Caco-2 (cell line): ENCODE measurements at regions not wholly inside any gene's neighbourhood (a gene's known extent, or its start where the extent isn't known, plus 50 kb on each side); places are given as distances from the start of the nearest gene placed in this dataset.

Experiments used
- BruUV-seq: library from RNA; stranded (reverse); fragments of 400-500 nt; replicated peaks from 2 replicates; lab custom pipeline; 2021; lab: Mats Ljungman, UMichigan
- CTCF ChIA-PET: fragments of 300-600 bp; sonication (Branson Sonifier 250); formaldehyde crosslinking; loops from one replicate; lab custom pipeline; 2022; ENCODE audit warnings: antibody characterized with exemption; lab: Charles Lee
- POLR2A ChIA-PET: fragments of 300-600 bp; sonication (Branson Sonifier 250); formaldehyde crosslinking; loops from one replicate; lab custom pipeline; 2022; ENCODE audit warnings: antibody characterized with exemption; lab: Charles Lee
- DNase-seq, 2 experiments: peaks; one replicate each; pipeline versions ENCODE4 v3.0.0 to v3.0.0-alpha.2; 2020 to 2022
- H3K27me3 ChIP-seq: replicated peaks from 2 replicates; pipeline ENCODE4 v1.6.0; 2011; ENCODE audit warnings: low read length; ENCODE audit not compliant: control insufficient read depth, insufficient read depth
- H3K36me3 ChIP-seq: 2 replicates; pipeline ENCODE4 v1.5.1; 2011; ENCODE audit warnings: low read length; ENCODE audit not compliant: control insufficient read depth, insufficient read depth
- H3K4me1 ChIP-seq: fragments of 250-450 bp; sonication (Bioruptor Pico); 2 replicates; pipeline ENCODE4 v1.5.1; 2020; ENCODE audit warnings: mild to moderate bottlenecking
- H3K4me3 ChIP-seq: 2 replicates; pipeline ENCODE4 v1.5.1; 2011; ENCODE audit warnings: low read depth, mild to moderate bottlenecking, control low read depth, low read length
- H3K9me3 ChIP-seq: fragments of 250-450 bp; sonication (Bioruptor Pico); 2 replicates; pipeline ENCODE4 v1.5.1; 2020; ENCODE audit warnings: mild to moderate bottlenecking, moderate library complexity
- H3K27ac Mint-ChIP-seq: one replicate; pipeline ENCODE4 v1.8.0; 2022; ENCODE audit warnings: mixed read lengths; ENCODE audit not compliant: unreplicated experiment
- H3K27me3 Mint-ChIP-seq: one replicate; pipeline ENCODE4 v1.8.0; 2022; ENCODE audit warnings: mixed read lengths; ENCODE audit not compliant: insufficient read depth, unreplicated experiment
- H3K36me3 Mint-ChIP-seq: one replicate; pipeline ENCODE4 v1.8.0; 2022; ENCODE audit warnings: mild to moderate bottlenecking, mixed read lengths; ENCODE audit not compliant: insufficient read depth, unreplicated experiment
- H3K4me1 Mint-ChIP-seq: one replicate; pipeline ENCODE4 v1.8.0; 2022; ENCODE audit warnings: low read depth, mixed read lengths; ENCODE audit not compliant: unreplicated experiment
- H3K4me3 Mint-ChIP-seq: one replicate; pipeline ENCODE4 v1.8.0; 2022; ENCODE audit warnings: mild to moderate bottlenecking, moderate library complexity, mixed read lengths; ENCODE audit not compliant: unreplicated experiment
- H3K9me3 Mint-ChIP-seq: one replicate; pipeline ENCODE4 v1.8.0; 2022; ENCODE audit warnings: mixed read lengths; ENCODE audit not compliant: unreplicated experiment
- CTCF ChIP-seq, 2 experiments: fragments of 200-600 bp in 1 of 2; IDR thresholded peaks; 1 replicate in 1 of 2; 2 replicates in 1 of 2; pipeline versions ENCODE4 v1.5.1 to v1.8.0; 2011 to 2022; ENCODE audit warnings: antibody characterized with exemption in 1 of 2, control low read depth in 1 of 2, inconsistent platforms in 1 of 2, low read depth in 1 of 2, low read length in 1 of 2, mild to moderate bottlenecking in 1 of 2, moderate library complexity in 1 of 2; ENCODE audit not compliant: insufficient read depth in 1 of 2, severe bottlenecking in 1 of 2, unreplicated experiment in 1 of 2
- intact Hi-C: fragments of 100-400 bp; cut with micrococcal nuclease; formaldehyde crosslinking; loops from one replicate; pipeline ENCODE4 v1.10.0; 2022; ENCODE audit not compliant: unreplicated experiment

- Mint-ChIP-seq H3K4me3 (peak overlapping the region; percentile 52), H3K27me3 (no peaks in the 10 kb centered on the region), H3K36me3 (peaks cover 17% of the 10 kb centered on the region), H3K9me3 (no peaks in the 10 kb centered on the region), H3K27ac (peak overlapping the region; percentile 85), H3K4me1 (peaks cover 46% of the 10 kb centered on the region)
- no TSS peak for BruUV-seq
- H3K4me3 ChIP-seq, result peak overlapping the region; percentile 1; the same call in 1 of the 2 replicates
- no peak for TF ChIP-seq CTCF (IDR thresholded peaks at IDR 0.05; ENCODE audit: insufficient read depth in 1 of 2, low read depth in 1 of 2, low read length in 1 of 2, severe bottlenecking in 1 of 2, unreplicated experiment in 1 of 2)
- H3K4me1 ChIP-seq, result peaks cover 56% of the 10 kb centered on the region
- intact Hi-C loops, result loop anchor here (1.0 to 2.0 kb wide), 6 partner anchors 13 to 862 kb away; no protein-coding TSS in a partner anchor
- peak in 1 of 2 experiments; percentile 41 for DNase-seq
- CTCF ChIA-PET, result no interaction called here
- H3K27me3 ChIP-seq, result no peaks in the 10 kb centered on the region
- POLR2A ChIA-PET, result no interaction called here
- H3K36me3 ChIP-seq, result no peaks in the 10 kb centered on the region
- no peaks in the 10 kb centered on the region for H3K9me3 ChIP-seq
Measured at GRCh38 chr13:106095919-106096318, 439.5 kb downstream of the EFNB2 start.

- CTCF ChIA-PET, result no interaction called here
- POLR2A ChIA-PET, result no interaction called here
- peaks cover 53% of the 10 kb centered on the region for H3K4me1 ChIP-seq
- Mint-ChIP-seq H3K4me1 (peaks cover 46% of the 10 kb centered on the region), H3K27ac (peak overlapping the region; percentile 85), H3K9me3 (no peaks in the 10 kb centered on the region), H3K27me3 (no peaks in the 10 kb centered on the region), H3K4me3 (peak overlapping the region; percentile 52), H3K36me3 (peaks cover 18% of the 10 kb centered on the region)
- no peak for DNase-seq
- no peaks in the 10 kb centered on the region for H3K27me3 ChIP-seq
- no TSS peak for BruUV-seq
- no peak for TF ChIP-seq CTCF (IDR thresholded peaks at IDR 0.05; ENCODE audit: insufficient read depth in 1 of 2, low read depth in 1 of 2, low read length in 1 of 2, severe bottlenecking in 1 of 2, unreplicated experiment in 1 of 2)
- no peaks in the 10 kb centered on the region for H3K9me3 ChIP-seq
- no peak overlapping the region for H3K4me3 ChIP-seq
- intact Hi-C loops, result no loop called here
- no peaks in the 10 kb centered on the region for H3K36me3 ChIP-seq
Measured at GRCh38 chr13:106095406-106095805, 440.1 kb downstream of the EFNB2 start.

GRCh38 chr13:106090001-106090400, 445.5 kb downstream of the EFNB2 start:
- CTCF ChIA-PET, result interaction anchor here (1.0 kb wide), 1 partner anchor 20 kb away, joined by 4 read pairs; no protein-coding TSS in a partner anchor
- no peak overlapping the region for H3K27ac Mint-ChIP-seq

More at GRCh38 chr13:106090001-106090400, 445.5 kb downstream of the EFNB2 start:
- no peak for TF ChIP-seq CTCF (IDR thresholded peaks at IDR 0.05; ENCODE audit: insufficient read depth in 1 of 2, low read depth in 1 of 2, low read length in 1 of 2, severe bottlenecking in 1 of 2, unreplicated experiment in 1 of 2)
- no peaks in the 10 kb centered on the region for H3K27me3 Mint-ChIP-seq
- Histone ChIP-seq H3K27me3 (no peaks in the 10 kb centered on the region), H3K4me1 (peaks cover 1% of the 10 kb centered on the region), H3K9me3 (no peaks in the 10 kb centered on the region), H3K4me3 (no peak overlapping the region), H3K36me3 (0 out of 2 replicates have a peak, but pooled peaks cover 1% of the 10 kb centered on the region)
- no peak overlapping the region for H3K4me3 Mint-ChIP-seq
- peaks cover 18% of the 10 kb centered on the region for H3K36me3 Mint-ChIP-seq
- intact Hi-C loops, result no loop called here
- H3K9me3 Mint-ChIP-seq, result peaks cover 9% of the 10 kb centered on the region
- H3K4me1 Mint-ChIP-seq, result peaks cover 15% of the 10 kb centered on the region
- BruUV-seq, result no TSS peak
- POLR2A ChIA-PET, result no interaction called here
- DNase-seq, result no peak
